ENCODE measurements at regions not wholly inside any gene's neighbourhood (a gene's known extent, or its start where the extent isn't known, plus 50 kb on each side); places are given as distances from the start of the nearest gene placed in this dataset.

DNA sequence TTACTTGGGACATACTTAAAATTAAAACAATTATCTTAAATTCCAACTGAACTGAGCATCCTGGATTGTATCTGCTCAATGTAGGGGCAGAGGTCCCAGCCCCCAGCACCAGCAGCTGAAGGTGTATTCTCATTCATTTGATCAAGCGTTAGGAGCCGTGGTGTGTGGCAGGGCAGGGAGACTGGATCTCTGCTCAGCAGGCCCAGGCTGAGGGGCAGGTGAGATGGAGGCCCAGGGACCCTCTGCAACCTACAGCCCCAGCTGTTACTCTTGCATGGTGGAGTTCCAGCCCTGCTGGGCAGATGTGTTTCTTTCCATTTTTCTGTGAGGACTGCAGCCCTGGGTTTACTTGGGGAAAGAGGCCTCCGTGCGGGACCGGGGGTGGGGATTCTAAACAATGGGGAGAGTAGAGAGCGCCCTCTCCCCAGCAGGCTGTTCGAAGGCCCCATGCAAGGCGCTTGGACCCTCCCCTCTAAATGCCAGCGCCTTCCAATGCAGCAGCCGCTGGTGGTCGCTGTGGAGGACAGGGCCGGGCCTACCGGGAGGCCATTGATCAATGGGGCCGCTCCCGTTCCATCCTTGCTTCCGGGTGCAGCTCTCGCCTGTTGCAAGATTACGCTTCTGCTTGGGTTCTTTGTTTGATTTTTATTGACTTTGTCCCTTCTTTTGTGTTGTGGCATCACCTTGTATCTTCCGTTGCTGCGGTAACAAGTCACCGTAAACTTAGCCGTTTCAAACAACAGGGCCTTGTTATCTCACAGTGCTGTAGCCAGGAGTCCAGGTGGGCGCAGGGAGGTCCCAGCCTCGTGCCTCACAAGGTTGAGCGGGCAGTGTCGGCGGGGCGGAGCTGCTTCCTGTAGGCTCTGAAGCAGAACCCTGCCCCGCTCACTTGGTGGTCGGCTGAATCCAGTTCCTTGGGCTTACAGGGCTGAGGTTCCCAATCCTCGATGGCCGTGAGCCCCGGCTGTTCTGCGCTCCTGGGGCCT lies 134.8 kb upstream of the PHACTR3 start:
- no peak for TF ChIP-seq POLR2A (IDR thresholded peaks at IDR 0.05)
- TF ChIP-seq, protein P1, sequence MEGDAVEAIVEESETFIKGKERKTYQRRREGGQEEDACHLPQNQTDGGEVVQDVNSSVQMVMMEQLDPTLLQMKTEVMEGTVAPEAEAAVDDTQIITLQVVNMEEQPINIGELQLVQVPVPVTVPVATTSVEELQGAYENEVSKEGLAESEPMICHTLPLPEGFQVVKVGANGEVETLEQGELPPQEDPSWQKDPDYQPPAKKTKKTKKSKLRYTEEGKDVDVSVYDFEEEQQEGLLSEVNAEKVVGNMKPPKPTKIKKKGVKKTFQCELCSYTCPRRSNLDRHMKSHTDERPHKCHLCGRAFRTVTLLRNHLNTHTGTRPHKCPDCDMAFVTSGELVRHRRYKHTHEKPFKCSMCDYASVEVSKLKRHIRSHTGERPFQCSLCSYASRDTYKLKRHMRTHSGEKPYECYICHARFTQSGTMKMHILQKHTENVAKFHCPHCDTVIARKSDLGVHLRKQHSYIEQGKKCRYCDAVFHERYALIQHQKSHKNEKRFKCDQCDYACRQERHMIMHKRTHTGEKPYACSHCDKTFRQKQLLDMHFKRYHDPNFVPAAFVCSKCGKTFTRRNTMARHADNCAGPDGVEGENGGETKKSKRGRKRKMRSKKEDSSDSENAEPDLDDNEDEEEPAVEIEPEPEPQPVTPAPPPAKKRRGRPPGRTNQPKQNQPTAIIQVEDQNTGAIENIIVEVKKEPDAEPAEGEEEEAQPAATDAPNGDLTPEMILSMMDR (IDR thresholded peaks at IDR 0.05): no peak

Data from testis (tissue), 2 donors.